ENCODE measurements at regions not wholly inside any gene's neighbourhood (a gene's known extent, or its start where the extent isn't known, plus 50 kb on each side); places are given as distances from the start of the nearest gene placed in this dataset.

GRCh38 chr7:131619336-131620305, 63.2 kb upstream of the PODXL start:
- H3K79me2 ChIP-seq (ENCODE audit: control insufficient read depth, insufficient read depth, low read length), result no peaks in the 10 kb centered on the region
- no peaks in the 10 kb centered on the region for H3K4me1 ChIP-seq (ENCODE audit: control insufficient read depth in 2 of 2, insufficient read depth in 2 of 2, low read length in 2 of 2)
- H3K9ac ChIP-seq (ENCODE audit: low read length), result no peak overlapping the region
- no peak for ATAC-seq (ENCODE audit: low read depth)
- CTCF ChIA-PET, result no interaction called here
- POLR2A ChIA-PET, result no interaction called here
- H3K9me3 ChIP-seq (ENCODE audit: control extremely low read depth in 1 of 3, control insufficient read depth in 2 of 3, insufficient read depth in 1 of 3, low read length in 2 of 3), result no peaks in the 10 kb centered on the region
- H3K27me3 ChIP-seq (replicated peaks in 1 of 4; ENCODE audit: control extremely low read depth in 1 of 4, control insufficient read depth in 3 of 4, insufficient read depth in 4 of 4, low read length in 3 of 4), result no peaks in the 10 kb centered on the region
- no peak overlapping the region for H3K4me3 ChIP-seq (ENCODE audit: control extremely low read depth in 1 of 5, extremely low read depth in 1 of 5, insufficient read depth in 1 of 5, low read depth in 2 of 5, low read length in 4 of 5)
- Mint-ChIP-seq H3K27me3 (peaks cover 5% of the 10 kb centered on the region), H3K9me3 (ENCODE audit: insufficient read depth) (no peaks in the 10 kb centered on the region), H3K4me1 (no peaks in the 10 kb centered on the region), H3K27ac (no peak overlapping the region), H3K4me3 (no peak overlapping the region)
- intact Hi-C loops (cut with micrococcal nuclease), result no loop called here
- H4K20me1 ChIP-seq (ENCODE audit: control insufficient read depth, insufficient read depth, low read length, poor library complexity, severe bottlenecking), result no peaks in the 10 kb centered on the region
- TF ChIP-seq EZH2 (IDR thresholded peaks at IDR 0.05; ENCODE audit: borderline replicate concordance, insufficient read depth, low read depth, low read length, poor library complexity, severe bottlenecking) (no peak), CTCF (IDR thresholded peaks at IDR 0.05) (no peak)
- no peaks in the 10 kb centered on the region for H3K36me3 ChIP-seq (replicated peaks in 1 of 2; ENCODE audit: control extremely low read depth in 1 of 2, control insufficient read depth in 1 of 2, extremely low read depth in 1 of 2, insufficient read depth in 2 of 2, low read length in 1 of 2)
- no peak for DNase-seq
- WGBS (ENCODE audit: insufficient coverage), result 76% methylated on average over 4 of the region's 10 CpGs
- no peak overlapping the region for H3K4me2 ChIP-seq (replicated peaks; ENCODE audit: low read depth, low read length, poor library complexity, severe bottlenecking)
- H3K27ac ChIP-seq (ENCODE audit: low read length in 2 of 2), result no peak overlapping the region
- no peak overlapping the region for H2AFZ ChIP-seq (ENCODE audit: insufficient read depth, low read depth, low read length, poor library complexity, severe bottlenecking)

GRCh38 chr7:131618391-131618790, 62.0 kb upstream of the PODXL start:
- ATAC-seq (ENCODE audit: low read depth) (no peak), DNase-seq (no peak)
- Histone ChIP-seq H3K4me2 (replicated peaks; ENCODE audit: low read depth, low read length, poor library complexity, severe bottlenecking) (no peak overlapping the region), H3K27me3 (replicated peaks in 1 of 4; ENCODE audit: control extremely low read depth in 1 of 4, control insufficient read depth in 3 of 4, insufficient read depth in 4 of 4, low read length in 3 of 4) (no peaks in the 10 kb centered on the region), H3K36me3 (replicated peaks in 1 of 2; ENCODE audit: control extremely low read depth in 1 of 2, control insufficient read depth in 1 of 2, extremely low read depth in 1 of 2, insufficient read depth in 2 of 2, low read length in 1 of 2) (no peaks in the 10 kb centered on the region), H3K4me3 (ENCODE audit: control extremely low read depth in 1 of 5, extremely low read depth in 1 of 5, insufficient read depth in 1 of 5, low read depth in 2 of 5, low read length in 4 of 5) (no peak overlapping the region), H3K4me1 (ENCODE audit: control insufficient read depth in 2 of 2, insufficient read depth in 2 of 2, low read length in 2 of 2) (no peaks in the 10 kb centered on the region), H4K20me1 (ENCODE audit: control insufficient read depth, insufficient read depth, low read length, poor library complexity, severe bottlenecking) (no peaks in the 10 kb centered on the region), H3K27ac (ENCODE audit: low read length in 2 of 2) (no peak overlapping the region), H3K9me3 (ENCODE audit: control extremely low read depth in 1 of 3, control insufficient read depth in 2 of 3, insufficient read depth in 1 of 3, low read length in 2 of 3) (no peaks in the 10 kb centered on the region), H3K9ac (ENCODE audit: low read length) (no peak overlapping the region), H2AFZ (ENCODE audit: insufficient read depth, low read depth, low read length, poor library complexity, severe bottlenecking) (no peak overlapping the region), H3K79me2 (ENCODE audit: control insufficient read depth, insufficient read depth, low read length) (no peaks in the 10 kb centered on the region)
- Mint-ChIP-seq H3K4me1 (no peaks in the 10 kb centered on the region), H3K4me3 (no peak overlapping the region), H3K9me3 (ENCODE audit: insufficient read depth) (no peaks in the 10 kb centered on the region), H3K27ac (no peak overlapping the region), H3K27me3 (peaks cover 9% of the 10 kb centered on the region)
- ChIA-PET POLR2A (no interaction called here), CTCF (no interaction called here)
- TF ChIP-seq EZH2 (IDR thresholded peaks at IDR 0.05; ENCODE audit: borderline replicate concordance, insufficient read depth, low read depth, low read length, poor library complexity, severe bottlenecking), result no peak
- no peak for TF ChIP-seq CTCF (IDR thresholded peaks at IDR 0.05)
- intact Hi-C loops (cut with micrococcal nuclease), result no loop called here
- WGBS (ENCODE audit: insufficient coverage), result 96% methylated on average over 5 of the region's 5 CpGs
